ENCODE measurements at regions not wholly inside any gene's neighbourhood (a gene's known extent, or its start where the extent isn't known, plus 50 kb on each side); places are given as distances from the start of the nearest gene placed in this dataset.
"Not testable (repeated sequence)": the region's sequence is repeated elsewhere in the genome, so short reads cannot be mapped to it uniquely, and the experiment has no call there.

GRCh38 chr2:83481436-83481835, 977.6 kb downstream of the SUCLG1 start:
- no peak for FAIRE-seq

DNA sequence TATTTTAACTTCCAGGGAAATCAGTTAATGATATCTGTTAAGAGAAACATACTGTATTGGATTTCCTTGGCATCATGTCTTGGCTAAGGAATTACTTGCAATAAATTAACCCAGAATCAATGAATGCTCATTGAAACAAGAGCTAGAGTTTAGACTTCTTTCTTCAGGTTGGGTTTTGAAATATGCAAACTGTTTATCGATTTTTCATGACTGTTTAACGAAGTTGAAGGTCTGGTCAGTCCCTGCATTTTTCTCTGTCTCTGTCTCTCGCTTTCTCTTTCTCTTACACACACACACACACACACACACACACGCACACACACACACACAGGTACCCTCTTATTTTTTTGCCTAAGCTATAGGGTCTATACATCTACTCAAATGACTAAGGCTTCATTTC, 981.0 kb downstream of the SUCLG1 start:
- FAIRE-seq, result no peak

DNA sequence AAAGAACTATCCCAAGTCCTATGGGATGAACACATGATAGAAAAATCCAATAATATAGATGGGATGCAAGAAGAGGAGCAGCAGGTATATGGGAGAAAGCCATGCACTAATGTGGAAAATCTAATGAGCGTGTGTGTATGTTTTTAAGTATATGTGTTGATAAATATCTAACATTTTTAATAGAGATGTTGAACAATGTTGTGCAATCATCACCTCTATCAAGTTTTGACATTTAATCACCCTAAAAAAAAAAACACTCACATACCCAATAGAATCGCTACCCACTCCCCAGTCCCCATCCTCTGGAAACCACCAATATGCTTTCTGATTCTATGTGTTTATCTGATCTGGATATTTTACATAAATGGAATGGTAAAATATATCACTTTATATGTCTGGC, 983.7 kb downstream of the SUCLG1 start:
- FAIRE-seq, result no peak

DNA sequence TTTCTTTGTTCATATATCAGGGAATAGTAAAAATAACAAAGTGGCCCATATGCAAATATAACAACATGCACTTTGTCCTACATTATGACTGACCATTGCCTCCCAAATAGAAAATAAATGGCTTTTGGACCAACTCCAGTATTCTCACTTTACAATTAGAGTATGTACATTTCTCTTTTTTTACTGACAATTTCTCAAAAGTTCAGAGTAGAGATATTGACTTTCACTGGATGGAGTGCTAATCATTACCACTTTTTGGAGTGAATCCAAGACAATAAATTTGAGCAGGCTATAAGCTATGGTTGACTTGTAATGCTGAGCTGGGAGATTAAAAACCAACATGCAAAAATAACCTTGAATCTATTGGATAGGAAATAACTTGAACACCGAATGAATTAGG, 987.4 kb downstream of the SUCLG1 start:
- FAIRE-seq, result peak; percentile 98

DNA sequence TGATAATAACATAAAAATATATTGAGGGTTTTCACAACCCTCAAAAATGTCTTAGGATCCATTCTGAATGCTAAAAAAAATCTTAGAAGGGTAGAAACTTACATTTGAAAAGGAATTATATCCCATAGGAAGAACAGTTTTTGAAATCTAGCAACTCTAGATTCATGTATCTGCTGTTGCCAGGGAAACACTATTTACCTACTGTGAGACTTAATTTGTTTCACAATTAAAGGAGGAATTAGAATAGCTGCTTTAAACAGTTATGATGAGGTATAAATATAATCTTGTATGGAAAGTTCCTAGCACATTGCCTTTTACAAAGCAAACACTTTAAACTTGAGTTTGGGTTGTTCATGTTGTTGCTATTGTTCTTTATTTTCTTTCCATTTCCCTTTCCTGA, 988.2 kb downstream of the SUCLG1 start:
- FAIRE-seq, result no peak

DNA sequence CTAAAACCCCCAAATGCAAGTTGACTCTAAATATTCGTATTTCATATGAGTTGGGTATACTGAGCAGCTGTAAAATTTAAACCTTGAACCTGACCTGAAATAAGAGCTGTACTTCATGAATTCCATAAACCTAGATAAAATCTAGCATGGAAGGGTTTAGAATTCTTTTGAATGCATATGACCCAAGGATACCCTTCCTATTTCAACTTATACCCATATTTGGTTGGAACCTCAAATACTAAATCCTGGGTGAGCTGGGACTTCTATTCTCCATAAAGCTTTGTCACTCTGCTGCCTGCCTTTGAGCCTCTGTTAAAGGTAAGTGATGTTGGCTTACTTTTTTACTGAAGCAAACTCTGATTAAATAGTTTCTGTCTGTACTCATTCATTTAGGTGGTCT, 994.6 kb downstream of the SUCLG1 start:
- FAIRE-seq, result no peak

GRCh38 chr2:83462881-83463280, 996.2 kb downstream of the SUCLG1 start:
- FAIRE-seq, result no peak

DNA sequence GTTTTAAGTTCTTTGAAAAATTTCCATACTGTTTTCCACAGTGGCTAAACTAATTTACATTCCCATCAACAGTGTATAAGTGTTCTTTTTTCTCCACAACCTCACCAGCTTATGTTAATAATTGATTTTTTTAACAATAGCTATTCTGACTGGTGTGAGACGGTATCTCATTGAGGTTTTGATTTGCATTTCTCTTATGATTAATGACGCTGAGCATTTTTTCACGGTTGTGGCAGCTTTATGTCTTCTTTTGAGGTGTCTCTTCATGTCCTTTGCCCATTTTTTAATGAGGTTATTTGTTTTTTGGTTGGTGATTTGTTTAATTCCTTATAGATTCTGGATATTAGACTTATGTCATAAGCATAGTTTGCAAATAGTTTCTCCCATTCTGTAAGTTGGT, 997.9 kb downstream of the SUCLG1 start:
- FAIRE-seq, result no peak

DNA sequence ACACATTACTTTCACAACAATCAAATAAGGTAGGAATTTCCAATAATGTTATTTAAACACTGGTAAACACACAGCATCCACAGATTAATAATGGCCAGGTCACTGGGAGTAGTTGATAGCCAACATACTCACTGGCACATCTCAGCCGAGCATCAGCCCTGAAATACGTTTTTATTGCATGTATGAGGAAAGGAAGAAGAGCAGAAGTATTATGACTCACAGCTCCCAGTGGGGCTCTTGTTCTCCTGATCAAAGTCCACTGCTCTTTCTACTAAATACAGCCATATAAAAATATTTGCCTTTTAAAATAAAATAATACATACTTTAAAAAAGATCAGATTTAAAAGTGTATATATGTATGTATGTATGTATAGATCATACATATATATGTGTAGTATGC, 999.6 kb downstream of the SUCLG1 start:
- peak; percentile 55 for FAIRE-seq

- no peak for FAIRE-seq
Observed at GRCh38 chr2:83435989-83436388, 1023.1 kb downstream of the SUCLG1 start.

DNA sequence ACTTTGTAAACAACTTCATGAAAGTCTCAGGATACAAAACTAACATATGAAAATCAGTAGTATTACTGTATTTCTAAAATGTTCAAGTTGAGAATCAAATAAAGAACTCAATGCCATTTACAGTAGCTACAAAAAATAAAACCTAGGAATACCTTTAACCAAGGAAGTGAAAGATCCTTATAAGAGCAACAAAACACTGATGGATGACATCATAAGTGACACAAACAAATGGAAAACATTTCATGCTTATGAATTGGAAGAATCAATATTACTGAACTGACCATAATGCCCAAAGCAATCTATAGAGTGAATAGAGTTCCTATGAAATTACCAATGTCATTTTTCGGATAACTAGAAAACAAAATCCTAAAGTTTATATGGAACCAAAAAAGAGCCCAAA, 1038.1 kb downstream of the SUCLG1 start:
- FAIRE-seq, result no peak

- no peak for FAIRE-seq
Observed at GRCh38 chr2:83394134-83394904, 1064.8 kb downstream of the SUCLG1 start.

DNA sequence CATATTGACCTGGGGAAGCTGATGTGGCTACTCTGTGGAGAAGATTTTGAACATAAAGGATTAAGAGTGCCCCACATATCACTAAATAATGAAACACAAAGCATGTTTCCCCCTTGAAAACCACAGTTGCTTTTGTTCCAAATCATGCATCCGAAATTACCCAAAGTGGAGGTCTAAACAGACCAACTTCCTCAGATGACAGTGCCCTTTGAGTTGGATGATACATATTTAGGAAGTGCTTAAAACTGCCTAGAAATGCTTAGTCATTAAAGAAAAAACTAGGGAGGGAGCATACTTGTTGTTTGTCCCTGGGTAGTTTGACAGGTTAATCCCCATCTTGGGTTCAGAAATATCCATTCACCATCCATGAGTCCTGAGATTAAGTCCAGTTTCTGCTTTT, 1070.3 kb downstream of the SUCLG1 start:
- no peak for FAIRE-seq

- FAIRE-seq, result no peak
Observed at GRCh38 chr2:83386549-83386948, 1072.5 kb downstream of the SUCLG1 start.

DNA sequence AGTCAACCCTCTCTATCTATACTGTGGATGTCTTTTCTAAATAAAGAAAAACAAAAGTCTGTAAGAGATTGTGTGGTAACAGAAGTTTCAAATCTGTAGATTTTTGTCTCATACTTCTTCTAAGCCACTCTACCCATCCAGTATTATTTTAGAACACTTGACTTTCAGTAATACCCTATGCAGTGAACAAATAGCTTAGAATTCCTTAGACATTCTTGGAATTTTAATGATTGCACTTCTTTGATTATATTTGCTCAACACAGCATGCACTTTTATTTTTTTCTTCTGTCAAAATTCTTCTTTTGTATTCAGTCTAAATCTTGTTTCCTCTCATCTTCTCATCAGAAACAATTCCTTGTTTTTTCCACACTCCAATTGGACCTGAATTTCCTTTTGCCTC, 1080.2 kb downstream of the SUCLG1 start:
- no peak for FAIRE-seq

GRCh38 chr2:83376731-83377130, 1082.3 kb downstream of the SUCLG1 start:
- FAIRE-seq, result no peak

- no peak for FAIRE-seq
Observed at GRCh38 chr2:83370419-83370762, 1088.7 kb downstream of the SUCLG1 start.

- no peak for FAIRE-seq
Observed at GRCh38 chr2:83369601-83370418, 1089.3 kb downstream of the SUCLG1 start.

DNA sequence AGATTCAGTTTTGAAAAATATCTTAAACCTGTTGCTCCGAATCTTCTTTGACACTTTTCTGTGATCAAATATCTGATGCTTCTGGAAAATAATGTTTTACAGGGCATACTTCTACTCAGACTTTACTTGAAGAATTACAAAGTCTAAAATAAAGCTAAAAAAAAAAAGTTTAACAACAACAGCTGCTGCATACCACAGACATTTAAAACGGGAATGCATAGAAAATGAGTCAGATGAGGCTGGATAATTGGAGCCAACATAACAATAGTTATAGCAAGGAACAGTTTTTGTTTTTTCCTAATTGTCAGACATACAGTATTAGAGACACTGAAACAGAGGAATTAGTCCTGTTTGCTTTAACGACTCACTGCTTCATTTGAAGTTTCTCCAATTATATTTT, 1090.2 kb downstream of the SUCLG1 start:
- no peak for FAIRE-seq

DNA sequence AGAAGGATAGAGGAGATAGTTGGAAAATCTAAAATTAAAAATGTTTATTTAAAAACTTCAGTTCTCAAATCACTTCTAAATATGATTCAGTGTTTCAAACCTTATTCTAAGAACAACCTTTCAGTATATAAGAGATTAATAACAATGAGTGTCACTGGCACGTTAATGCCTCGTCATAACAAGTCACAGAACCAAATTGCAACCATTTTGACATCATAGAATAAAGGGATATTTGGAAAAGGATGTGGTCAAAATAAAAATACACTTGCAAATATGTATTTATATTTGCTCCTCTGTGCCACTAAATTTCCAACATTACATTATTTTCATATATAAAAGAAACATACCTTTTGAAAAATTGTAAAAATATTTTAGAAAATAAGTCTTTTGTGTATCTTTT, 1090.6 kb downstream of the SUCLG1 start:
- FAIRE-seq, result no peak

GRCh38 chr2:83365476-83365875, 1093.6 kb downstream of the SUCLG1 start:
- FAIRE-seq, result no peak

DNA sequence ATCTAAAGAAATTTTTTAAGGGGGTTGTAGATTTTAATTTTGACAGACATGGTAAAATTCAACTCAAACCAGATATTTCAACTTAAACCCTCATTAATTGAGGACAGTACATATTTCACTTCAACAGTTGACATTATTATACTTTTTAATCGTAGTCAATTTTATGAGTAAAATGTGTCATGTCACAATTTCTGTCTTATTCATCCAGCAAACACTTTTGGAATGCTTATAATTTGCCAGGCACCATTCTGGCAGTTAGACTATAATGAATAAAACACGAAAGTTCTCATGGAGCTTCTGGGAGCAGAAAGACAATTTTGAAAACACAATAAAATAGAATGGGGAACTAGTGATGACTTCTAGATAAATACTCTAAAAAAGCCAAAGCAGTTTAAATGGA, 1094.8 kb downstream of the SUCLG1 start:
- FAIRE-seq, result no peak

- FAIRE-seq, result not testable (repeated sequence)
Observed at GRCh38 chr2:83363138-83363537, 1095.9 kb downstream of the SUCLG1 start.

GRCh38 chr2:83359336-83359735, 1099.7 kb downstream of the SUCLG1 start:
- no peak for FAIRE-seq
